ENCODE measurements at regions not wholly inside any gene's neighbourhood (a gene's known extent, or its start where the extent isn't known, plus 50 kb on each side); places are given as distances from the start of the nearest gene placed in this dataset.

DNA sequence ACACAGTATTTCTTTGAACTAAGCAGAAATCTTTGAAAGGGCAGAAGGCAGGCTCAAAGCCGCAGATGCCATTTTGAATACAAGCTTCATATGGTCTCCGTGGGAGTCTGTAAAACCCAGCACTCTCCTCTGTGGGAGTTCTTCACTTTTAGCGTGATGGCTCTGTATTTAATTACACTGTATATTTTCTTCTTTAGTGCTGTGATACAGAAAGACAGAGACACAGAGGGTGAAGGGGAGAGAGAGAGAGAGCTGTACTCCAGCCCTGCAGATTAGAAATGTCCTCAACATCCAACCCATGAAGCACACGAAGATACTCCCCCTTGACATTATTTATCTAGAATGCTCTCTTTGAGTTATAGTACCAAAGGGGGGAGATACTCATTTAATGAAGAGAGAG lies 752.6 kb upstream of the NR2F2 start:
- no peaks in the 10 kb centered on the region for H3K79me2 ChIP-seq (ENCODE audit: low read length)
- H3K27ac ChIP-seq (ENCODE audit: low read length): no peak overlapping the region
- no peaks in the 10 kb centered on the region for H4K20me1 ChIP-seq (ENCODE audit: insufficient read depth, low read length)
- H2AFZ ChIP-seq (ENCODE audit: low read depth, low read length): no peak overlapping the region
- H3K27me3 ChIP-seq (ENCODE audit: low read depth, low read length): no peaks in the 10 kb centered on the region
- no peak overlapping the region for H3K4me3 ChIP-seq (ENCODE audit: low read length)
- no peaks in the 10 kb centered on the region for H3K36me3 ChIP-seq (replicated peaks; ENCODE audit: low read depth, low read length)
- H3K4me1 ChIP-seq (ENCODE audit: low read length): no peaks in the 10 kb centered on the region
- no peak overlapping the region for H3K4me2 ChIP-seq (ENCODE audit: low read length)
- no peaks in the 10 kb centered on the region for H3K9me3 ChIP-seq (ENCODE audit: insufficient read depth, low read length)
- TF ChIP-seq EZH2phosphoT487 (IDR thresholded peaks at IDR 0.05; ENCODE audit: low read depth): no peak
- TF ChIP-seq, protein P1, sequence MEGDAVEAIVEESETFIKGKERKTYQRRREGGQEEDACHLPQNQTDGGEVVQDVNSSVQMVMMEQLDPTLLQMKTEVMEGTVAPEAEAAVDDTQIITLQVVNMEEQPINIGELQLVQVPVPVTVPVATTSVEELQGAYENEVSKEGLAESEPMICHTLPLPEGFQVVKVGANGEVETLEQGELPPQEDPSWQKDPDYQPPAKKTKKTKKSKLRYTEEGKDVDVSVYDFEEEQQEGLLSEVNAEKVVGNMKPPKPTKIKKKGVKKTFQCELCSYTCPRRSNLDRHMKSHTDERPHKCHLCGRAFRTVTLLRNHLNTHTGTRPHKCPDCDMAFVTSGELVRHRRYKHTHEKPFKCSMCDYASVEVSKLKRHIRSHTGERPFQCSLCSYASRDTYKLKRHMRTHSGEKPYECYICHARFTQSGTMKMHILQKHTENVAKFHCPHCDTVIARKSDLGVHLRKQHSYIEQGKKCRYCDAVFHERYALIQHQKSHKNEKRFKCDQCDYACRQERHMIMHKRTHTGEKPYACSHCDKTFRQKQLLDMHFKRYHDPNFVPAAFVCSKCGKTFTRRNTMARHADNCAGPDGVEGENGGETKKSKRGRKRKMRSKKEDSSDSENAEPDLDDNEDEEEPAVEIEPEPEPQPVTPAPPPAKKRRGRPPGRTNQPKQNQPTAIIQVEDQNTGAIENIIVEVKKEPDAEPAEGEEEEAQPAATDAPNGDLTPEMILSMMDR (IDR thresholded peaks at IDR 0.05; ENCODE audit: low read depth, low read length): no peak
- no peak overlapping the region for H3K9ac ChIP-seq (ENCODE audit: low read length)

DNA sequence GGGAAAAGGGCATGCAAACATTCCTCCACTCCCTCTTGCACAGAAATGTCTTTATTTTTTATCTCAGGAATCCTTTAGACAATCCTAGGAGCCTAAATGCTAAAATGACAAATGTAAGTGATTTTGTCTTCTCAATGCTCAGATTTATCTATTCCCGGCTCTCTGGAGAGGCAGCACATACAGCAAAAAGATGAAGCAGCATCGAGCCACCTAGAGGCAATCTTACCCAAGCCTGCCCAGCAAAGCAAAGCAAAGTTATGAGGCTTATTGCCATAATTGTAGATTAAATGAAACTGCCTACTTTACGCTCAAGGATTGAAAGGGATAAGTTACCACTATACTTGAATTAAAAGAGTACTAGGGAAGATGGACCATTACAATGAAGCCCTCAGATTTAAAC lies 750.4 kb upstream of the NR2F2 start:
- Histone ChIP-seq H3K36me3 (replicated peaks; ENCODE audit: low read depth, low read length) (no peaks in the 10 kb centered on the region), H3K79me2 (ENCODE audit: low read length) (no peaks in the 10 kb centered on the region), H4K20me1 (ENCODE audit: insufficient read depth, low read length) (no peaks in the 10 kb centered on the region), H3K27me3 (ENCODE audit: low read depth, low read length) (no peaks in the 10 kb centered on the region), H3K9ac (ENCODE audit: low read length) (no peak overlapping the region), H3K27ac (ENCODE audit: low read length) (no peak overlapping the region), H3K4me2 (ENCODE audit: low read length) (no peak overlapping the region), H2AFZ (ENCODE audit: low read depth, low read length) (no peak overlapping the region), H3K4me3 (ENCODE audit: low read length) (no peak overlapping the region), H3K9me3 (ENCODE audit: insufficient read depth, low read length) (no peaks in the 10 kb centered on the region), H3K4me1 (ENCODE audit: low read length) (no peaks in the 10 kb centered on the region)
- TF ChIP-seq EZH2phosphoT487 (IDR thresholded peaks at IDR 0.05; ENCODE audit: low read depth): no peak
- TF ChIP-seq, protein P1 (IDR thresholded peaks at IDR 0.05; ENCODE audit: low read depth, low read length): no peak

DNA sequence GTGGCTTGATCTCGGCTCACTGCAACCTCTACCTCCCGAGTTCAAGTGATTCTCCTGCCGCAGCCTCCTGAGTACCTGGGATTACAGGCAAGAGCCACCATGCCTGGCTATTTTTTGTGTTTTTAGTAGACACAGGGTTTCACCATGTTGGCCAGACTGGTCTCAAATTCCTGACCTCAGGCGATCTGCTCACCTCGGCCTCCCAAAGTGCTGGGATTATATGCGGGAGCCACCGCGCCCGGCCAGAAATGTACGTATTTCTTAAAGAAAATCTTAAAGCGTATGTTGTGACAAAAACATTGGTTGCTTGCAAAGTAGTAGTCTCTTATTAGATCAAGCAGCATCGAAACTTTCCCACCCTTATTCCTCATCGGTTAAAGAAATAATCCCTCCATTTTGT lies 748.9 kb upstream of the NR2F2 start:
- no peaks in the 10 kb centered on the region for H3K9me3 ChIP-seq (ENCODE audit: insufficient read depth, low read length)
- no peaks in the 10 kb centered on the region for H4K20me1 ChIP-seq (ENCODE audit: insufficient read depth, low read length)
- H3K4me2 ChIP-seq (ENCODE audit: low read length): no peak overlapping the region
- H3K36me3 ChIP-seq (replicated peaks; ENCODE audit: low read depth, low read length): no peaks in the 10 kb centered on the region
- no peaks in the 10 kb centered on the region for H3K79me2 ChIP-seq (ENCODE audit: low read length)
- no peak overlapping the region for H3K4me3 ChIP-seq (ENCODE audit: low read length)
- H3K9ac ChIP-seq (ENCODE audit: low read length): no peak overlapping the region
- no peak overlapping the region for H3K27ac ChIP-seq (ENCODE audit: low read length)
- TF ChIP-seq, protein P1 (IDR thresholded peaks at IDR 0.05; ENCODE audit: low read depth, low read length): no peak
- no peak for TF ChIP-seq EZH2phosphoT487 (IDR thresholded peaks at IDR 0.05; ENCODE audit: low read depth)
- no peaks in the 10 kb centered on the region for H3K4me1 ChIP-seq (ENCODE audit: low read length)
- H3K27me3 ChIP-seq (ENCODE audit: low read depth, low read length): no peaks in the 10 kb centered on the region
- no peak overlapping the region for H2AFZ ChIP-seq (ENCODE audit: low read depth, low read length)

DNA sequence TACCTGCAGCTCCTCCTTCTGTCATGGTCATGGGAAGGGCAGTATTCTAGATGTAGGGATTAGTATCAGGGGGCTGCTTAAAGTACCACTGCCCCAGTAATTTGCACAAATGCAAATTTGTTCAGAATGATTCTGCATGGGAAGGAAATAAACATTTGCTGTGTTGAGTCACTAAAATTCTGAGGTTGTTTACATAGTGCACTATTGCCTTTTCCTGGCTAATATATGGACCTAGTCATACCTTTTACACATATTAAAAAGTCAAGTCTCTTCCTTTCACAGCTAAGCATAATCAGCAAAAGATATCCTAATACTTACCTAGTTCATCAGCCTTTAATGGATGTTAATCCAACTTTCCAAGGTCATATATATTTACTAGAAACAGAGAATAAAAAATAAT lies 746.4 kb upstream of the NR2F2 start:
- Histone ChIP-seq H4K20me1 (ENCODE audit: insufficient read depth, low read length) (no peaks in the 10 kb centered on the region), H3K4me3 (ENCODE audit: low read length) (no peak overlapping the region), H3K9ac (ENCODE audit: low read length) (no peak overlapping the region), H3K27me3 (ENCODE audit: low read depth, low read length) (no peaks in the 10 kb centered on the region), H3K4me1 (ENCODE audit: low read length) (no peaks in the 10 kb centered on the region), H3K9me3 (ENCODE audit: insufficient read depth, low read length) (no peaks in the 10 kb centered on the region), H3K27ac (ENCODE audit: low read length) (no peak overlapping the region), H3K79me2 (ENCODE audit: low read length) (no peaks in the 10 kb centered on the region), H3K4me2 (ENCODE audit: low read length) (no peak overlapping the region), H2AFZ (ENCODE audit: low read depth, low read length) (no peak overlapping the region), H3K36me3 (replicated peaks; ENCODE audit: low read depth, low read length) (no peaks in the 10 kb centered on the region)
- no peak for TF ChIP-seq EZH2phosphoT487 (IDR thresholded peaks at IDR 0.05; ENCODE audit: low read depth)
- TF ChIP-seq, protein P1 (IDR thresholded peaks at IDR 0.05; ENCODE audit: low read depth, low read length): no peak

Measured in OCI-LY3 (cell line).